Esophagus muscularis mucosa (tissue), 3 donors: ENCODE measurements at regions not wholly inside any gene's neighbourhood (a gene's known extent, or its start where the extent isn't known, plus 50 kb on each side); places are given as distances from the start of the nearest gene placed in this dataset.

Experiments used
- CTCF ChIP-seq, 3 experiments: fragments of 200-600 bp in 2 of 3; fragments of 450-650 bp in 1 of 3; sonication (generic) in 2 of 3; IDR thresholded peaks; one replicate each; pipeline ENCODE4 v1.5.1; 2017 to 2019; ENCODE audit warnings: antibody characterized with exemption in 3 of 3, mild to moderate bottlenecking in 2 of 3, moderate library complexity in 1 of 3
- POLR2A ChIP-seq: fragments of 450-650 bp; IDR thresholded peaks from one replicate; pipeline ENCODE4 v1.6.1; 2017; ENCODE audit warnings: antibody characterized with exemption, moderate library complexity, mild to moderate bottlenecking, low read depth

GRCh38 chr5:40307920-40308319 lies 371.8 kb upstream of the PTGER4 start:
- no peak for TF ChIP-seq POLR2A
- TF ChIP-seq CTCF (IDR thresholded peaks at IDR 0.05) = no peak
